HepG2 (cell line): ENCODE measurements at regions not wholly inside any gene's neighbourhood (a gene's known extent, or its start where the extent isn't known, plus 50 kb on each side); places are given as distances from the start of the nearest gene placed in this dataset.

ENCODE experiments used
- ATAC-seq: fragments of 200-7000 bp; cut with Tn5 transposase; 3 replicates; pipeline ENCODE4 v1.9.1; 2020; ENCODE audit warnings: mild to moderate bottlenecking, moderate library complexity
- BruUV-seq: library from RNA; stranded (reverse); fragments of 400-500 nt; replicated peaks from 2 replicates; lab custom pipeline; 2021; lab: Mats Ljungman, UMichigan
- CTCF ChIA-PET: fragments of 300-600 bp; formaldehyde crosslinking; extraction: SDS; loops from one replicate; lab custom pipeline; 2021; ENCODE audit warnings: low total read pairs, inconsistent platforms, low intra/inter-chr PET ratio; lab: Yijun Ruan, JAX
- POLR2A ChIA-PET: fragments of 350-600 bp; sonication (Branson Sonifier 250); formaldehyde crosslinking; loops from one replicate; lab custom pipeline; 2020; ENCODE audit warnings: antibody characterized with exemption, inconsistent platforms; lab: Yijun Ruan, JAX
- DNase-seq: peaks from one replicate; pipeline ENCODE4 v3.0.0-alpha.2; 2015; ENCODE audit warnings: low spot score
- FAIRE-seq: peaks from 3 replicates; lab custom pipeline; 2011; peaks lifted over from hg19 to GRCh38; lab: Jason Lieb, UNC
- H2AFZ ChIP-seq: one replicate; pipeline ENCODE4 v1.6.1; 2011; ENCODE audit warnings: low read length, inconsistent platforms
- H3K27ac ChIP-seq: fragments of 300-600 bp; 3 replicates; pipeline ENCODE4 v1.8.0; 2011; ENCODE audit warnings: mixed run types, mild to moderate bottlenecking, mixed read lengths, low read length, inconsistent platforms; ENCODE audit not compliant: insufficient read depth; ENCODE audit errors: extremely low read length
- H3K27me3 ChIP-seq, 2 experiments: fragments of 200-600 bp in 1 of 2; 2 replicates in 1 of 2; 3 replicates in 1 of 2; pipeline versions ENCODE4 v1.6.0 to v1.8.0; 2011; ENCODE audit warnings: low read length in 2 of 2, mild to moderate bottlenecking in 2 of 2, moderate library complexity in 2 of 2, inconsistent platforms in 1 of 2; ENCODE audit not compliant: insufficient read depth in 2 of 2, control insufficient read depth in 1 of 2
- H3K36me3 ChIP-seq, 2 experiments: fragments of 200-600 bp in 1 of 2; replicated peaks in 1 of 2; 2 replicates in 1 of 2; 3 replicates in 1 of 2; pipeline versions ENCODE4 v1.5.1 to v1.8.0; 2011; ENCODE audit warnings: low read length in 2 of 2, inconsistent platforms in 1 of 2; ENCODE audit not compliant: insufficient read depth in 2 of 2, control insufficient read depth in 1 of 2
- H3K4me1 ChIP-seq: 2 replicates; pipeline ENCODE4 v1.5.1; 2012; ENCODE audit warnings: low read length, inconsistent platforms; ENCODE audit not compliant: insufficient read depth
- H3K4me2 ChIP-seq: 2 replicates; pipeline ENCODE4 v1.6.0; 2011; ENCODE audit warnings: low read depth, low read length, inconsistent platforms
- H3K4me3 ChIP-seq, 3 experiments: fragments of 200-600 bp in 1 of 3; sonication (generic), shearing (Covaris generic) in 1 of 3; replicated peaks in 1 of 3; 2 replicates each; pipeline ENCODE4 v1.5.1; 2011 to 2016; ENCODE audit warnings: low read length in 3 of 3, inconsistent platforms in 2 of 3, low read depth in 2 of 3, mild to moderate bottlenecking in 2 of 3, control low read depth in 1 of 3, mixed read lengths in 1 of 3; ENCODE audit not compliant: insufficient read depth in 1 of 3
- H3K79me2 ChIP-seq: one replicate; pipeline ENCODE4 v1.6.1; 2011; ENCODE audit warnings: low read length, inconsistent platforms; ENCODE audit not compliant: insufficient read depth
- H3K9ac ChIP-seq: 2 replicates; pipeline ENCODE4 v1.6.0; 2011; ENCODE audit warnings: mild to moderate bottlenecking, low read depth, low read length, inconsistent platforms; ENCODE audit not compliant: insufficient read depth
- H3K9me3 ChIP-seq: 2 replicates; pipeline ENCODE4 v1.5.1; 2012; ENCODE audit warnings: mild to moderate bottlenecking, low read length
- H4K20me1 ChIP-seq: 2 replicates; pipeline ENCODE4 v1.6.0; 2011; ENCODE audit warnings: inconsistent platforms, mild to moderate bottlenecking, low read length, moderate library complexity; ENCODE audit not compliant: insufficient read depth
- KMT2A ChIP-seq: sonication (generic); formaldehyde crosslinking; IDR thresholded peaks from 2 replicates; pipeline ENCODE4 v1.4.0; 2020; ENCODE audit warnings: missing genetic modification reagents
- MNT ChIP-seq: fragments of 450-650 bp; IDR thresholded peaks from 2 replicates; pipeline ENCODE4 v1.6.1; 2016
- ZBTB7A ChIP-seq: sonication (generic); formaldehyde crosslinking; IDR thresholded peaks from 2 replicates; pipeline ENCODE4 v1.8.0; 2022; ENCODE audit warnings: mild to moderate bottlenecking, missing genetic modification reagents
- WGBS: methylation state at CpG from one replicate; pipeline ENCODE4 v1.1.6; 2017; ENCODE audit warnings: low lambda C conversion rate; 5-methylcytosine and 5-hydroxymethylcytosine counted together
- in situ Hi-C: cut with HindIII; loops from 2 replicates; pipeline ENCODE4 v1.10.0; 2017; ENCODE audit warnings: low pct_unique_long_range_greater_than_20kb; ENCODE audit not compliant: extremely low pct_ligation_motif_present
- intact Hi-C: fragments of 100-400 bp; cut with micrococcal nuclease; formaldehyde crosslinking; loops from one replicate; pipeline ENCODE4 v1.10.0; 2022; ENCODE audit not compliant: unreplicated experiment

- intact Hi-C loops (no loop called here), in situ Hi-C loops (no loop called here)
- H3K27ac ChIP-seq = no peak overlapping the region
- H3K27me3 ChIP-seq = no peaks in the 10 kb centered on the region
- H3K36me3 ChIP-seq = no peaks in the 10 kb centered on the region
- H4K20me1 ChIP-seq = no peaks in the 10 kb centered on the region
- no peaks in the 10 kb centered on the region for H3K4me1 ChIP-seq
- FAIRE-seq = no peak
- POLR2A ChIA-PET = no interaction called here
- no peak for DNase-seq
- H3K9me3 ChIP-seq = no peaks in the 10 kb centered on the region
- CTCF ChIA-PET = no interaction called here
- H3K79me2 ChIP-seq = no peaks in the 10 kb centered on the region
- H2AFZ ChIP-seq = no peak overlapping the region
- no peak for TF ChIP-seq KMT2A (CRISPR knock-in tag)
- no peak for ATAC-seq
- WGBS = 0% methylated on average over 1 of the region's 1 CpG
- H3K4me2 ChIP-seq = no peak overlapping the region
- H3K4me3 ChIP-seq = no peak overlapping the region
- no TSS peak for BruUV-seq
- no peak overlapping the region for H3K9ac ChIP-seq
These were observed 482.0 kb upstream of the ONECUT1 start for GRCh38 chr15:53272116-53272515.

- no TSS peak for BruUV-seq
- in situ Hi-C loops = no loop called here
- Histone ChIP-seq H2AFZ (no peak overlapping the region), H3K9ac (no peak overlapping the region), H3K4me2 (no peak overlapping the region), H4K20me1 (no peaks in the 10 kb centered on the region), H3K36me3 (no peaks in the 10 kb centered on the region), H3K4me1 (no peaks in the 10 kb centered on the region), H3K27ac (no peak overlapping the region), H3K4me3 (no peak overlapping the region), H3K79me2 (no peaks in the 10 kb centered on the region), H3K9me3 (no peaks in the 10 kb centered on the region), H3K27me3 (no peaks in the 10 kb centered on the region)
- ChIA-PET POLR2A (no interaction called here), CTCF (no interaction called here)
- no peak for DNase-seq
- intact Hi-C loops = no loop called here
- TF ChIP-seq MNT (no peak), ZBTB7A (CRISPR knock-in tag) (no peak)
- ATAC-seq = no peak
- FAIRE-seq = no peak
- WGBS = 3% methylated on average over 2 of the region's 2 CpGs
These were observed 476.0 kb upstream of the ONECUT1 start for GRCh38 chr15:53266176-53266575.
